Left ventricle myocardium inferior (tissue), 1 donor: ENCODE measurements at regions not wholly inside any gene's neighbourhood (a gene's known extent, or its start where the extent isn't known, plus 50 kb on each side); places are given as distances from the start of the nearest gene placed in this dataset.
"Not testable (repeated sequence)": the region's sequence is repeated elsewhere in the genome, so short reads cannot be mapped to it uniquely, and the experiment has no call there.

Experiments used
- DNase-seq: peaks from one replicate; pipeline ENCODE4 v3.0.0-alpha.2; 2020
- H3K27ac ChIP-seq: fragments of 200-600 bp; replicated peaks from 2 replicates; pipeline ENCODE4 v1.8.0; 2021
- H3K27me3 ChIP-seq: fragments of 200-600 bp; 2 replicates; pipeline ENCODE4 v1.8.0; 2021; ENCODE audit warnings: low read depth
- H3K36me3 ChIP-seq: fragments of 200-600 bp; 2 replicates; pipeline ENCODE4 v1.8.0; 2021
- H3K4me1 ChIP-seq: fragments of 200-600 bp; 2 replicates; pipeline ENCODE4 v1.8.0; 2021
- H3K4me3 ChIP-seq: fragments of 200-600 bp; 2 replicates; pipeline ENCODE4 v1.8.0; 2021; ENCODE audit warnings: mild to moderate bottlenecking, moderate library complexity
- H3K9me3 ChIP-seq: fragments of 200-600 bp; replicated peaks from 2 replicates; pipeline ENCODE4 v1.8.0; 2021
- CTCF ChIP-seq: fragments of 200-600 bp; IDR thresholded peaks from 2 replicates; pipeline ENCODE4 v1.8.0; 2021; ENCODE audit warnings: antibody characterized with exemption, mild to moderate bottlenecking, borderline replicate concordance
- intact Hi-C: fragments of 100-400 bp; cut with micrococcal nuclease; formaldehyde crosslinking; loops from one replicate; pipeline ENCODE4 v1.11.0; 2022
- donor health status: DM: no; HTN: yes; CAD: no; lungs with severe emphysema.

- Histone ChIP-seq H3K4me1 (no peaks in the 10 kb centered on the region), H3K27me3 (peaks cover 44% of the 10 kb centered on the region), H3K27ac (no peak overlapping the region), H3K9me3 (peaks cover 4% of the 10 kb centered on the region), H3K4me3 (no peak overlapping the region), H3K36me3 (no peaks in the 10 kb centered on the region)
- no peak for TF ChIP-seq CTCF
- no peak for DNase-seq
- intact Hi-C loops, result no loop called here
Measured at GRCh38 chr22:26082866-26083265, 86.4 kb upstream of the SEZ6L start.

GRCh38 chr22:26086359-26086758 lies 82.9 kb upstream of the SEZ6L start:
- no peaks in the 10 kb centered on the region for H3K36me3 ChIP-seq
- H3K27ac ChIP-seq, result no peak overlapping the region
- no peak overlapping the region for H3K4me3 ChIP-seq
- DNase-seq, result no peak
- TF ChIP-seq CTCF, result peak; percentile 44
- intact Hi-C loops, result no loop called here
- H3K27me3 ChIP-seq, result peaks cover 52% of the 10 kb centered on the region
- no peaks in the 10 kb centered on the region for H3K9me3 ChIP-seq
- no peaks in the 10 kb centered on the region for H3K4me1 ChIP-seq

GRCh38 chr22:26087816-26088215 lies 81.4 kb upstream of the SEZ6L start:
- intact Hi-C loops, result no loop called here
- Histone ChIP-seq H3K27me3 (peaks cover 50% of the 10 kb centered on the region), H3K9me3 (no peaks in the 10 kb centered on the region), H3K27ac (no peak overlapping the region), H3K36me3 (no peaks in the 10 kb centered on the region), H3K4me1 (no peaks in the 10 kb centered on the region), H3K4me3 (no peak overlapping the region)
- no peak for TF ChIP-seq CTCF
- no peak for DNase-seq

GRCh38 chr22:26090821-26091220 lies 78.4 kb upstream of the SEZ6L start:
- H3K9me3 ChIP-seq, result no peaks in the 10 kb centered on the region
- no peak for TF ChIP-seq CTCF
- H3K4me3 ChIP-seq, result no peak overlapping the region
- intact Hi-C loops, result no loop called here
- DNase-seq, result no peak
- no peaks in the 10 kb centered on the region for H3K36me3 ChIP-seq
- H3K27me3 ChIP-seq, result peaks cover 48% of the 10 kb centered on the region
- H3K27ac ChIP-seq, result no peak overlapping the region
- no peaks in the 10 kb centered on the region for H3K4me1 ChIP-seq

- H3K27me3 ChIP-seq, result peaks cover 44% of the 10 kb centered on the region
Measured at GRCh38 chr22:26094497-26094896, 74.8 kb upstream of the SEZ6L start.

GRCh38 chr22:26095256-26095956 lies 73.9 kb upstream of the SEZ6L start:
- no peaks in the 10 kb centered on the region for H3K9me3 ChIP-seq
- H3K4me1 ChIP-seq, result no peaks in the 10 kb centered on the region
- DNase-seq, result no peak
- no peak for TF ChIP-seq CTCF
- no peak overlapping the region for H3K27ac ChIP-seq
- peaks cover 44% of the 10 kb centered on the region for H3K27me3 ChIP-seq
- H3K4me3 ChIP-seq, result no peak overlapping the region
- intact Hi-C loops, result no loop called here
- H3K36me3 ChIP-seq, result no peaks in the 10 kb centered on the region

More at GRCh38 chr22:26094497-26094896, 74.8 kb upstream of the SEZ6L start:
- H3K36me3 ChIP-seq, DNase-seq, H3K27ac ChIP-seq, H3K9me3 ChIP-seq, H3K4me1 ChIP-seq, intact Hi-C loops, H3K4me3 ChIP-seq: not testable (repeated sequence)
